GM23338 (cell line): ENCODE measurements at regions not wholly inside any gene's neighbourhood (a gene's known extent, or its start where the extent isn't known, plus 50 kb on each side); places are given as distances from the start of the nearest gene placed in this dataset.

Experiments used
- ATAC-seq: fragments of 200-7000 bp; cut with Tn5 transposase; 3 replicates; pipeline ENCODE4 v1.9.1; 2020
- DNase-seq: peaks from one replicate; pipeline ENCODE4 v3.0.0-alpha.2; 2015; ENCODE audit warnings: low spot score
- H2AFZ ChIP-seq: fragments of 200-600 bp; sonication (generic); 2 replicates; pipeline ENCODE4 v1.8.0; 2016; ENCODE audit warnings: antibody characterized with exemption, mild to moderate bottlenecking, moderate library complexity
- H3F3A ChIP-seq: fragments of 200-600 bp; sonication (generic); replicated peaks from 2 replicates; pipeline ENCODE4 v1.8.0; 2017; ENCODE audit warnings: antibody characterized with exemption, mixed run types, low read depth
- H3K27ac ChIP-seq: fragments of 200-600 bp; sonication (generic); 2 replicates; pipeline ENCODE4 v1.6.1; 2016; ENCODE audit warnings: low read depth
- H3K27me3 ChIP-seq: fragments of 200-600 bp; sonication (generic); 2 replicates; pipeline ENCODE4 v1.8.0; 2016; ENCODE audit warnings: mild to moderate bottlenecking, mixed run types, moderate library complexity; ENCODE audit not compliant: insufficient read depth
- H3K36me3 ChIP-seq: fragments of 200-600 bp; sonication (generic); 2 replicates; pipeline ENCODE4 v1.8.0; 2016; ENCODE audit warnings: mild to moderate bottlenecking; ENCODE audit not compliant: insufficient read depth
- H3K4me1 ChIP-seq: fragments of 200-600 bp; sonication (generic); 2 replicates; pipeline ENCODE4 v1.8.0; 2016; ENCODE audit warnings: mild to moderate bottlenecking, moderate library complexity; ENCODE audit not compliant: insufficient read depth
- H3K4me2 ChIP-seq: fragments of 200-600 bp; sonication (generic); 2 replicates; pipeline ENCODE4 v1.7.1; 2017; ENCODE audit warnings: mixed run types
- H3K4me3 ChIP-seq: fragments of 200-600 bp; sonication (generic); 2 replicates; pipeline ENCODE4 v1.6.1; 2016; ENCODE audit warnings: mixed run types
- H3K79me2 ChIP-seq: fragments of 200-600 bp; sonication (generic); replicated peaks from 2 replicates; pipeline ENCODE4 v1.8.0; 2017; ENCODE audit warnings: mild to moderate bottlenecking; ENCODE audit not compliant: insufficient read depth
- H3K9me2 ChIP-seq: fragments of 200-600 bp; sonication (generic); 2 replicates; pipeline ENCODE4 v1.8.0; 2017; ENCODE audit not compliant: insufficient read depth
- H4K20me1 ChIP-seq: fragments of 200-600 bp; sonication (generic); replicated peaks from 2 replicates; pipeline ENCODE4 v1.8.0; 2017; ENCODE audit warnings: mild to moderate bottlenecking; ENCODE audit not compliant: insufficient read depth
- H3K27ac Mint-ChIP-seq: 2 replicates; pipeline ENCODE4 v1.8.0; 2020; ENCODE audit warnings: inconsistent platforms, mild to moderate bottlenecking, moderate library complexity, mixed read lengths
- H3K27me3 Mint-ChIP-seq: 3 replicates; pipeline ENCODE4 v1.8.0; 2022; ENCODE audit warnings: low read depth, mild to moderate bottlenecking, moderate library complexity, mixed read lengths, inconsistent platforms; ENCODE audit not compliant: insufficient read depth, poor library complexity
- H3K36me3 Mint-ChIP-seq: 3 replicates; pipeline ENCODE4 v1.8.0; 2021; ENCODE audit warnings: low read depth, mild to moderate bottlenecking, inconsistent platforms, moderate library complexity, mixed read lengths
- H3K4me1 Mint-ChIP-seq: 3 replicates; pipeline ENCODE4 v1.8.0; 2020; ENCODE audit warnings: mild to moderate bottlenecking, inconsistent platforms, mixed read lengths
- H3K4me3 Mint-ChIP-seq: 3 replicates; pipeline ENCODE4 v1.8.0; 2021; ENCODE audit warnings: moderate library complexity, mild to moderate bottlenecking, inconsistent platforms, mixed read lengths
- H3K9me3 Mint-ChIP-seq: 3 replicates; pipeline ENCODE4 v1.8.0; 2020; ENCODE audit warnings: moderate library complexity, mild to moderate bottlenecking, inconsistent platforms, mixed read lengths
- CTCF ChIP-seq, 2 experiments: fragments of 200-600 bp in 1 of 2; sonication (generic) in 1 of 2; conservative IDR thresholded peaks; 2 replicates each; pipeline versions ENCODE4 v1.5.1 to v1.6.1; 2016 to 2017; ENCODE audit warnings: antibody characterized with exemption in 2 of 2, low read depth in 2 of 2, mild to moderate bottlenecking in 2 of 2, moderate library complexity in 1 of 2
- NANOG ChIP-seq: IDR thresholded peaks from 2 replicates; pipeline ENCODE4 v1.6.1; 2016; ENCODE audit warnings: antibody characterized with exemption, borderline replicate concordance
- POLR2AphosphoS5 ChIP-seq: IDR thresholded peaks from 2 replicates; pipeline ENCODE4 v1.6.1; 2016; ENCODE audit warnings: antibody characterized with exemption, low read depth
- STAT1 ChIP-seq: IDR thresholded peaks from one replicate; pipeline ENCODE4 v1.6.1; 2016; ENCODE audit warnings: antibody characterized with exemption; ENCODE audit not compliant: unreplicated experiment
- ZNF114 ChIP-seq: fragments of 250-450 bp; sonication (Bioruptor Pico); IDR thresholded peaks from 2 replicates; pipeline ENCODE4 v1.5.0; 2020; ENCODE audit warnings: mild to moderate bottlenecking, moderate library complexity
- ZNF331 ChIP-seq: fragments of 250-450 bp; sonication (Bioruptor Pico); IDR thresholded peaks from 2 replicates; pipeline ENCODE4 v1.5.0; 2020; ENCODE audit warnings: low read depth, mild to moderate bottlenecking, moderate library complexity
- ZNF462 ChIP-seq: fragments of 250-450 bp; sonication (Bioruptor Pico); IDR thresholded peaks from 2 replicates; pipeline ENCODE4 v1.5.0; 2020; ENCODE audit warnings: mild to moderate bottlenecking, moderate library complexity

- H2AFZ ChIP-seq: no peak overlapping the region
- H3F3A ChIP-seq: no peaks in the 10 kb centered on the region
- no peaks in the 10 kb centered on the region for H3K27me3 ChIP-seq
- H3K4me1 ChIP-seq: no peaks in the 10 kb centered on the region
- H3K9me2 ChIP-seq: no peaks in the 10 kb centered on the region
- H3K27me3 Mint-ChIP-seq: peaks cover 12% of the 10 kb centered on the region
- H3K27ac ChIP-seq: no peak overlapping the region
- H3K4me3 Mint-ChIP-seq: no peak overlapping the region
- H3K4me1 Mint-ChIP-seq: peaks cover 2% of the 10 kb centered on the region; the same call in 1 of the 3 replicates
- no peak for TF ChIP-seq ZNF114 (CRISPR knock-in tag)
- TF ChIP-seq ZNF462 (CRISPR knock-in tag): no peak
- no peak for TF ChIP-seq NANOG
- TF ChIP-seq ZNF331: no peak
- TF ChIP-seq CTCF (conservative IDR thresholded peaks at IDR 0.05; ENCODE audit: low read depth in 2 of 2): no peak
- no peak for TF ChIP-seq STAT1
- TF ChIP-seq POLR2AphosphoS5: no peak
- no peak overlapping the region for H3K4me2 ChIP-seq
- H3K36me3 ChIP-seq: no peaks in the 10 kb centered on the region
- H3K36me3 Mint-ChIP-seq: no peaks in the 10 kb centered on the region; the same call in 2 of the 3 replicates
- H4K20me1 ChIP-seq: no peaks in the 10 kb centered on the region
- no peak for ATAC-seq
- H3K27ac Mint-ChIP-seq: no peak overlapping the region
- H3K9me3 Mint-ChIP-seq: no peaks in the 10 kb centered on the region
- H3K4me3 ChIP-seq: no peak overlapping the region
- DNase-seq: no peak
- H3K79me2 ChIP-seq: no peaks in the 10 kb centered on the region
These were observed 305.5 kb upstream of the ZMIZ1 start for GRCh38 chr10:78763234-78763633.
